ENCODE measurements at regions not wholly inside any gene's neighbourhood (a gene's known extent, or its start where the extent isn't known, plus 50 kb on each side); places are given as distances from the start of the nearest gene placed in this dataset.

DNA sequence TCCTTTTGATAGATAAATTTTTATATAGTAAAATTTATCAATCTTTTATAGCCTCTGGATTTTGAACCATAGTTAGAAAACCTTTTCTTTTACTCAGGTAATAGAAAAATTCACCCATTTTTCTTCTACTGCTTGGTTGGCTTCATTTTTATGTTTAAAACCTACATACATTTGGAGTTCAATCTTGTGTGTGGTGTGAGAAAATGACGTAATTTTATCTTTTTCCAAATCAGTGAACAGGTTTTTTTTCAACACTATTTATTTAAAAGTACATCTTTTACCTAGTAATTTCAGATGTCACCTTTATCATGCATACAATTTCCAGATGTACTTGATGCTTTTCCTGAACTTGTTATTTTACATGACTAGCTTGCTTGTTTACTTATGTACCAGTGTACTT, 200.2 kb downstream of the TRIM36 start:
- TF ChIP-seq POLR2AphosphoS5 (IDR thresholded peaks at IDR 0.05) (no peak), EP300 (IDR thresholded peaks at IDR 0.05) (no peak), POLR2A (IDR thresholded peaks at IDR 0.05; ENCODE audit: low read depth) (no peak)
- TF ChIP-seq, protein P1, sequence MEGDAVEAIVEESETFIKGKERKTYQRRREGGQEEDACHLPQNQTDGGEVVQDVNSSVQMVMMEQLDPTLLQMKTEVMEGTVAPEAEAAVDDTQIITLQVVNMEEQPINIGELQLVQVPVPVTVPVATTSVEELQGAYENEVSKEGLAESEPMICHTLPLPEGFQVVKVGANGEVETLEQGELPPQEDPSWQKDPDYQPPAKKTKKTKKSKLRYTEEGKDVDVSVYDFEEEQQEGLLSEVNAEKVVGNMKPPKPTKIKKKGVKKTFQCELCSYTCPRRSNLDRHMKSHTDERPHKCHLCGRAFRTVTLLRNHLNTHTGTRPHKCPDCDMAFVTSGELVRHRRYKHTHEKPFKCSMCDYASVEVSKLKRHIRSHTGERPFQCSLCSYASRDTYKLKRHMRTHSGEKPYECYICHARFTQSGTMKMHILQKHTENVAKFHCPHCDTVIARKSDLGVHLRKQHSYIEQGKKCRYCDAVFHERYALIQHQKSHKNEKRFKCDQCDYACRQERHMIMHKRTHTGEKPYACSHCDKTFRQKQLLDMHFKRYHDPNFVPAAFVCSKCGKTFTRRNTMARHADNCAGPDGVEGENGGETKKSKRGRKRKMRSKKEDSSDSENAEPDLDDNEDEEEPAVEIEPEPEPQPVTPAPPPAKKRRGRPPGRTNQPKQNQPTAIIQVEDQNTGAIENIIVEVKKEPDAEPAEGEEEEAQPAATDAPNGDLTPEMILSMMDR (IDR thresholded peaks at IDR 0.05) = no peak
- DNase-seq (ENCODE audit: extremely low spot score) = no peak
- no peaks in the 10 kb centered on the region for H3K36me3 ChIP-seq
- no peaks in the 10 kb centered on the region for H3K4me1 ChIP-seq
- no peaks in the 10 kb centered on the region for H3K9me3 ChIP-seq
- no peak overlapping the region for H3K4me3 ChIP-seq
- no peaks in the 10 kb centered on the region for H3K27me3 ChIP-seq
- H3K27ac ChIP-seq (replicated peaks in 1 of 4) = no peak overlapping the region
- 60% methylated on average over 1 of the region's 1 CpG for WGBS
- intact Hi-C loops (cut with DNase I) = no loop called here

- Histone ChIP-seq H3K27me3 (no peaks in the 10 kb centered on the region), H3K27ac (replicated peaks in 1 of 4) (no peak overlapping the region), H3K36me3 (no peaks in the 10 kb centered on the region), H3K4me3 (no peak overlapping the region), H3K9me3 (no peaks in the 10 kb centered on the region), H3K4me1 (no peaks in the 10 kb centered on the region)
- intact Hi-C loops (cut with DNase I) = no loop called here
- no peak for DNase-seq (ENCODE audit: extremely low spot score)
- WGBS = 84% methylated on average over 7 of the region's 7 CpGs
- TF ChIP-seq, protein P1 (IDR thresholded peaks at IDR 0.05) = no peak
- no peak for TF ChIP-seq EP300 (IDR thresholded peaks at IDR 0.05)
- no peak for TF ChIP-seq POLR2AphosphoS5 (IDR thresholded peaks at IDR 0.05)
- no peak for TF ChIP-seq POLR2A (IDR thresholded peaks at IDR 0.05; ENCODE audit: low read depth)
These were observed 212.3 kb downstream of the TRIM36 start for GRCh38 chr5:114957384-114957783.

- no peak overlapping the region for H3K27ac ChIP-seq (replicated peaks in 1 of 4)
- TF ChIP-seq, protein P1 (IDR thresholded peaks at IDR 0.05) = no peak
- TF ChIP-seq EP300 (IDR thresholded peaks at IDR 0.05) = no peak
- no peak for TF ChIP-seq POLR2A (IDR thresholded peaks at IDR 0.05; ENCODE audit: low read depth)
- no peak for TF ChIP-seq POLR2AphosphoS5 (IDR thresholded peaks at IDR 0.05)
- no peak overlapping the region for H3K4me3 ChIP-seq
- H3K27me3 ChIP-seq = no peaks in the 10 kb centered on the region
- WGBS = 71% methylated on average over 2 of the region's 2 CpGs
- H3K36me3 ChIP-seq = no peaks in the 10 kb centered on the region
- DNase-seq (ENCODE audit: extremely low spot score) = no peak
- H3K4me1 ChIP-seq = no peaks in the 10 kb centered on the region
- intact Hi-C loops (cut with DNase I) = no loop called here
- H3K9me3 ChIP-seq = no peaks in the 10 kb centered on the region
These were observed 216.1 kb downstream of the TRIM36 start for GRCh38 chr5:114953565-114953964.

DNA sequence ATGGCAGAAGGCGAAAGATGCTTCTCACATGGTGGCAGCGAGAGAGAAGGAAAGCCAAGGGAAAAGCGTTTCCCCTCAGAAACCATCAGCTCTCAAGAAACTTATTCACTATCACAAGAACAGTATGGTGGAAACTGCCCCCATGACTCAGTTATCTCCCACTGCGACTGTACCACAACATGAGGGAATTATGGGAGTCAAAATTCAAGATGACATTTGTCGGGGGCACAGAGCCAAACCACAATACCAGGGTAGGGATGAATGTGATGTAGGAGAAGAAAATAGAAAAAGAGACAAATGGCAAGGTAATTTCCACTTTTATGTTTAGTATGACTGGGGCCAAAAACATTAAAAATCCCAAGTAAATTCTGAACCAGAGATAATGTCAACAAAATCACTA, 216.8 kb downstream of the TRIM36 start:
- DNase-seq (ENCODE audit: extremely low spot score) = no peak
- 66% methylated on average over 5 of the region's 5 CpGs for WGBS
- intact Hi-C loops (cut with DNase I) = no loop called here
- H3K9me3 ChIP-seq = no peaks in the 10 kb centered on the region
- no peaks in the 10 kb centered on the region for H3K4me1 ChIP-seq
- TF ChIP-seq EP300 (IDR thresholded peaks at IDR 0.05) (no peak), POLR2A (IDR thresholded peaks at IDR 0.05; ENCODE audit: low read depth) (no peak), POLR2AphosphoS5 (IDR thresholded peaks at IDR 0.05) (no peak)
- TF ChIP-seq, protein P1 (IDR thresholded peaks at IDR 0.05) = no peak
- H3K4me3 ChIP-seq = no peak overlapping the region
- no peak overlapping the region for H3K27ac ChIP-seq (replicated peaks in 1 of 4)
- H3K36me3 ChIP-seq = no peaks in the 10 kb centered on the region
- no peaks in the 10 kb centered on the region for H3K27me3 ChIP-seq

DNA sequence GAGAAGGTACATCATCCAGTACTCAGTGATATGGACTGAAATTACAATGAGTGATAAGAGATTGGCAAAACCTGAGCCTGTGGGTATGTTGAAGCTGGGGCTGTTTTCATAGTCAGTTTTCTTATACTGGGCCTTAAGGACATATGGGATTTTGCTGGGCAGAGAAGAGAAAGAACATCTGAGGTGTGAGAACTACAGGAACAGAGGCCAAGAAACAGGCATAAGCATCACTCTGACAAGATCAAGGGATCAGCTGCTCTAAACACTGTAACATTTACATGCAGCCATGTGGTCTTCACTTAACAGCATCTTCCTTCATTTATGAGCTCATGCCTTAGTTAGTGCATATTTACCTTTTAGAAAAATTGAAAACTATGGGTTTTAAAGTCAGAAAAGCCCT, 220.0 kb downstream of the TRIM36 start:
- Histone ChIP-seq H3K4me1 (no peaks in the 10 kb centered on the region), H3K27ac (replicated peaks in 1 of 4) (no peak overlapping the region), H3K9me3 (no peaks in the 10 kb centered on the region), H3K4me3 (no peak overlapping the region), H3K36me3 (no peaks in the 10 kb centered on the region), H3K27me3 (no peaks in the 10 kb centered on the region)
- intact Hi-C loops (cut with DNase I) = no loop called here
- no peak for DNase-seq (ENCODE audit: extremely low spot score)
- TF ChIP-seq, protein P1 (IDR thresholded peaks at IDR 0.05) = no peak
- TF ChIP-seq POLR2AphosphoS5 (IDR thresholded peaks at IDR 0.05) = no peak
- TF ChIP-seq EP300 (IDR thresholded peaks at IDR 0.05) = no peak
- TF ChIP-seq POLR2A (IDR thresholded peaks at IDR 0.05; ENCODE audit: low read depth) = no peak

Measured in esophagus muscularis mucosa (tissue), 4 donors.